ENCODE measurements at regions not wholly inside any gene's neighbourhood (a gene's known extent, or its start where the extent isn't known, plus 50 kb on each side); places are given as distances from the start of the nearest gene placed in this dataset.

GRCh38 chr9:109681301-109681700 is 98.7 kb upstream of the PALM2AKAP2 start:
- Histone ChIP-seq H3K36me3 (ENCODE audit: low read depth) (no peaks in the 10 kb centered on the region), H3K4me3 (no peak overlapping the region), H3K4me1 (ENCODE audit: low read depth) (no peaks in the 10 kb centered on the region), H3K9me3 (no peaks in the 10 kb centered on the region)
- ATAC-seq (no peak), DNase-seq (no peak)
- TF ChIP-seq CTCF (IDR thresholded peaks at IDR 0.05), result no peak
- intact Hi-C loops (cut with DNase I, micrococcal nuclease), result no loop called here

GRCh38 chr9:109682227-109682626 is 97.8 kb upstream of the PALM2AKAP2 start:
- H3K4me3 ChIP-seq, result no peak overlapping the region
- no peak for ATAC-seq
- no peaks in the 10 kb centered on the region for H3K4me1 ChIP-seq (ENCODE audit: low read depth)
- intact Hi-C loops (cut with DNase I, micrococcal nuclease), result no loop called here
- no peak for TF ChIP-seq CTCF (IDR thresholded peaks at IDR 0.05)
- DNase-seq, result no peak
- no peaks in the 10 kb centered on the region for H3K36me3 ChIP-seq (ENCODE audit: low read depth)
- no peaks in the 10 kb centered on the region for H3K9me3 ChIP-seq

- DNase-seq (no peak), ATAC-seq (no peak)
- Histone ChIP-seq H3K9me3 (no peaks in the 10 kb centered on the region), H3K4me3 (no peak overlapping the region), H3K36me3 (ENCODE audit: low read depth) (no peaks in the 10 kb centered on the region), H3K4me1 (ENCODE audit: low read depth) (no peaks in the 10 kb centered on the region)
- intact Hi-C loops (cut with DNase I, micrococcal nuclease), result no loop called here
- no peak for TF ChIP-seq CTCF (IDR thresholded peaks at IDR 0.05)
Measured at GRCh38 chr9:109683521-109683920, 96.5 kb upstream of the PALM2AKAP2 start.

- DNase-seq (no peak), ATAC-seq (no peak)
- Histone ChIP-seq H3K9me3 (no peaks in the 10 kb centered on the region), H3K4me3 (no peak overlapping the region), H3K4me1 (ENCODE audit: low read depth) (no peaks in the 10 kb centered on the region), H3K36me3 (ENCODE audit: low read depth) (no peaks in the 10 kb centered on the region)
- intact Hi-C loops (cut with DNase I, micrococcal nuclease), result no loop called here
- no peak for TF ChIP-seq CTCF (IDR thresholded peaks at IDR 0.05)
Measured at GRCh38 chr9:109689701-109690100, 90.3 kb upstream of the PALM2AKAP2 start.

- no peak for ATAC-seq
- intact Hi-C loops (cut with DNase I, micrococcal nuclease), result no loop called here
- Histone ChIP-seq H3K4me3 (no peak overlapping the region), H3K36me3 (ENCODE audit: low read depth) (no peaks in the 10 kb centered on the region), H3K9me3 (no peaks in the 10 kb centered on the region), H3K4me1 (ENCODE audit: low read depth) (no peaks in the 10 kb centered on the region)
- no peak for TF ChIP-seq CTCF (IDR thresholded peaks at IDR 0.05)
- no peak for DNase-seq
Measured at GRCh38 chr9:109699019-109699418, 81.0 kb upstream of the PALM2AKAP2 start.

- no peaks in the 10 kb centered on the region for H3K4me1 ChIP-seq (ENCODE audit: low read depth)
- H3K4me3 ChIP-seq, result no peak overlapping the region
- TF ChIP-seq CTCF (IDR thresholded peaks at IDR 0.05), result no peak
- DNase-seq, result no peak
- no peaks in the 10 kb centered on the region for H3K36me3 ChIP-seq (ENCODE audit: low read depth)
- intact Hi-C loops (cut with DNase I, micrococcal nuclease), result no loop called here
- no peaks in the 10 kb centered on the region for H3K9me3 ChIP-seq
- ATAC-seq, result no peak
Measured at GRCh38 chr9:109704546-109704945, 75.5 kb upstream of the PALM2AKAP2 start.
